ENCODE measurements at regions not wholly inside any gene's neighbourhood (a gene's known extent, or its start where the extent isn't known, plus 50 kb on each side); places are given as distances from the start of the nearest gene placed in this dataset.
"Not testable (repeated sequence)": the region's sequence is repeated elsewhere in the genome, so short reads cannot be mapped to it uniquely, and the experiment has no call there.

DNA sequence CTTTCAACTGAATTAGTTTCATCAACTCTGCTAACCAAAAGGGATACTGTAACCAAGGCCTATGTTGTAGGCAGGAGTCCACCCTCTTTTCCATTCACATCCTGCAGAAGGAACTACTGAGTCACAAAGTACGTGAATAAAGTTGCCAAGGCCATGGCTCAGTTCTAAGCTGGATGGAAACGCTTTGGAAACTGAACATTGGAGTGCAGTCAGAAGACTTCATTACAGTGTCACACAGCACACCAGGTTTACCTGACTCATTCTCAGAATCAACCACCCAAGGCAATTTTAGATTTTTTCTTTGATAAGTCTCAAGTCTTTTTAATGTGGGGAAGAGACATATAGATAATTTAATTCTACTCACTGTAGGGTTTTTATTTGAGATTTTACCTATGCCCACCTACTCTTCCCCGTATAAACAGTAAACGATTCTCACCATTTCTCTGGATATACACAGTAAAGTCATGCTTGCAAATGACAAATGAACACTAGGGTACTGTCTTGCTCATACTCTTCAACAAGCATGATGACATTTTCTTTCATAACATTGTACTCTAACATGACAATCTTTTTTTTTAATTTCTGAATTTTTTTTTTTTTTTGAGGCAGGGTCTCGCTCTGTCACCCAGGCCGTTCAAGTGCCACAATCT, 58.9 kb upstream of the RBM47 start (continued):
- TF ChIP-seq, protein P1, sequence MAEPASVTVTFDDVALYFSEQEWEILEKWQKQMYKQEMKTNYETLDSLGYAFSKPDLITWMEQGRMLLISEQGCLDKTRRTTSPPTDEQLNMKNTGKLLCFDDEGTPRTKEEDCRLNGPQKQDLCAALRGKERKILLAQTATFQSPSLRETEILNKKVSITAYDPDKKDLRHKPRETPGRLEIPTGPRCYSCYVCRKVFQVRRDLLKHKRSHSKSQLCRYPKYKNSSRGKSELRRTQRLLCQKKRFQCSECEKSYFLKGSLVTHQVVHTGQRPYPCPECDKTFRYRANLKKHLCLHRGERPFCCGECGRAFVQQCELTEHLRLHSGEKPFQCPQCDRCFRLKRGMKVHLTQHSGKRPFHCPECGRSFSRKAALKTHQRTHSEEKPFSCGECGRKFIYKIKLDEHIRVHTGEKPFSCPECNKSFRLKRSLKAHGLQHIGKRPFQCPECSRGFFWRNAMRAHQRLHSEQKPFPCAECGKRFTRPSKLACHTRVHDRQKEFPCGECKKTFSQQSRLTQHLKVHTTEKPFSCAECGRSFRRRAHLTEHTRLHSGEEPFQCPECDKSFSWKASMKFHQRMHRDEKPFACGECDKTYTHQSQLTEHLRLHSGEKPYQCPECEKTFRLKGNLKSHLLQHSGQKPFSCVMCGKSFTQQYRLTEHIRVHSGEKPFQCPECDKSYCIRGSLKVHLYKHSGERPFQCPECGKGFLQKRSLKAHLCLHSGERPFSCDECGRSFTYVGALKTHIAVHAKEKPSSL (CRISPR knock-in tag; conservative IDR thresholded peaks at IDR 0.05): no peak
- TF ChIP-seq JAZF1 (CRISPR knock-in tag; IDR thresholded peaks at IDR 0.05): no peak
- TF ChIP-seq NR2C2 (CRISPR knock-in tag; IDR thresholded peaks at IDR 0.05): no peak
- no peak for TF ChIP-seq ZNF232 (CRISPR knock-in tag; IDR thresholded peaks at IDR 0.05)
- TF ChIP-seq JUN (CRISPR knock-in tag; IDR thresholded peaks at IDR 0.05): no peak
- no peak for TF ChIP-seq ZNF396 (CRISPR knock-in tag; IDR thresholded peaks at IDR 0.05; ENCODE audit: borderline replicate concordance)
- TF ChIP-seq, protein P2, sequence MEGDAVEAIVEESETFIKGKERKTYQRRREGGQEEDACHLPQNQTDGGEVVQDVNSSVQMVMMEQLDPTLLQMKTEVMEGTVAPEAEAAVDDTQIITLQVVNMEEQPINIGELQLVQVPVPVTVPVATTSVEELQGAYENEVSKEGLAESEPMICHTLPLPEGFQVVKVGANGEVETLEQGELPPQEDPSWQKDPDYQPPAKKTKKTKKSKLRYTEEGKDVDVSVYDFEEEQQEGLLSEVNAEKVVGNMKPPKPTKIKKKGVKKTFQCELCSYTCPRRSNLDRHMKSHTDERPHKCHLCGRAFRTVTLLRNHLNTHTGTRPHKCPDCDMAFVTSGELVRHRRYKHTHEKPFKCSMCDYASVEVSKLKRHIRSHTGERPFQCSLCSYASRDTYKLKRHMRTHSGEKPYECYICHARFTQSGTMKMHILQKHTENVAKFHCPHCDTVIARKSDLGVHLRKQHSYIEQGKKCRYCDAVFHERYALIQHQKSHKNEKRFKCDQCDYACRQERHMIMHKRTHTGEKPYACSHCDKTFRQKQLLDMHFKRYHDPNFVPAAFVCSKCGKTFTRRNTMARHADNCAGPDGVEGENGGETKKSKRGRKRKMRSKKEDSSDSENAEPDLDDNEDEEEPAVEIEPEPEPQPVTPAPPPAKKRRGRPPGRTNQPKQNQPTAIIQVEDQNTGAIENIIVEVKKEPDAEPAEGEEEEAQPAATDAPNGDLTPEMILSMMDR (IDR thresholded peaks at IDR 0.05): no peak

DNA sequence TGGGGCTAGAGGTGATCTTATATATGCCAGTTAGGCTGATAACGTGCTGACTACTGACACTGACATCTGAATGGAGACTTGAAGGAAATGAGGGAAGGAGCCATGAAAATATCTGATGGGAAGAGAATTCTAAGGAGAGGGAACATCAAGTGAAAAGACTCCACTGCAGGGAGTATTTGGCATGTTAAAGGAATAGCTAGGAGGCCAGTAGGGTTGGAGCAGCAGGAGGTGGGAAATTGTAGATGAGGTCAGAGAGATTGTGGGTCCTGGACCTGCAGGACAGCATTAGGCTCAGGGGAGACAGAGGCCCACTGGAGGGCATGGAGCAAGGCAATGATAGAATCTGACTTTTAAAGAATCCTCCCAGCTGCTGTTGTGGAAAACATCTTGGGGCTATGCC, 55.8 kb upstream of the NSUN7 start:
- H3K9me3 Mint-ChIP-seq: peaks cover 10% of the 10 kb centered on the region
- peaks cover 26% of the 10 kb centered on the region for H3K4me1 Mint-ChIP-seq
- TF ChIP-seq ZNF423 (CRISPR knock-in tag; IDR thresholded peaks at IDR 0.05) (peak; percentile 52), CREM (CRISPR knock-in tag; IDR thresholded peaks at IDR 0.05) (no peak)
- DNase-seq (ENCODE audit: low spot score) (no peak), ATAC-seq (peak; percentile 58)
- ChIA-PET POLR2A (interaction anchor here (0.6 kb wide), 1 partner anchor 60 kb away, joined by 8 read pairs; no protein-coding TSS in a partner anchor), CTCF (interaction anchor here (0.6 to 0.7 kb wide), 2 partner anchors 33 to 377 kb away, joined by 3 to 4 read pairs; no protein-coding TSS in a partner anchor)
- H3K27me3 Mint-ChIP-seq (ENCODE audit: low read depth): peaks cover 10% of the 10 kb centered on the region
- H3K27ac Mint-ChIP-seq: peak overlapping the region; percentile 35; the same call in 1 of the 2 replicates
- no peak overlapping the region for H3K4me3 Mint-ChIP-seq
- H3K36me3 Mint-ChIP-seq: peaks cover 9% of the 10 kb centered on the region; the same call in 1 of the 2 replicates

DNA sequence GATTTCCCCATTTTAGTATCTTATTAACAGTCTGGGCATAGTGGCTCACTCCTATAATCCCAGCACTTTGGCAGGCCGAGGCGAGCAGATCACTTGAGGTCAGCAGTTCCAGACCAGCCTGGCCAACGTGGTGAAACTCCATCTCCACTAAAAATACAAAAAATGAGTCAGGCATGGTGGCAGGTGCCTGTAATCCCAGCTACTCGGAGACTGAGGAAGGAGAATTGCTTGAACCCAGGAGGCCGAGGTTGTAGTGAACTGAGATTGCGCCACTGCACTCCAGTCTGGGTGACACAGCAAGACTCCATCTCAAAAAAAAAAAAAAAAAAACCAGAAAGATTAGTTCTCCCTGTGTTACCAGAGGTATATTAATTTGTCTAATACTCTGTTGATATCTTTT, 52.3 kb upstream of the NSUN7 start:
- CTCF ChIA-PET; H3K27ac Mint-ChIP-seq; H3K4me3 Mint-ChIP-seq; DNase-seq (ENCODE audit: low spot score); H3K9me3 Mint-ChIP-seq; ATAC-seq; H3K36me3 Mint-ChIP-seq; POLR2A ChIA-PET: not testable (repeated sequence)
- peaks cover 29% of the 10 kb centered on the region for H3K4me1 Mint-ChIP-seq
- peaks cover 19% of the 10 kb centered on the region for H3K27me3 Mint-ChIP-seq (ENCODE audit: low read depth)

DNA sequence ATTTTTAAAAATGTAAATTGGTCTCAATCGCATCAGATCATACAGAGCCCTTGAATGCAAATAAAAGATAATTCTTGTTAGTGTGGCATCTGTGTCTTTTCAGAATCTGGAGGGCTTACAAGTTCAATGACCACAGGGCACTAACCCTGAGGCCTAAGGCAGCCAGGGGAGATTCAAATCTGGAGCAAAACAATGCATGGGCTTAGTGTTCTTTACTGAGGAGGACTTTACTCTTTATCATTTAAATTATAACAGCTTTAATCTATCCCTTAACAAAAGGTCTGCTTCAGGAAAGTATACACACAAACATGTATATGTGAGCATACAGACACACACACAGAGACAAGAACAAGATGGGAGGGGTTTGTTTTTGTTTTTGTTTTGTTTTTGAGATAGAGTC, 51.0 kb upstream of the NSUN7 start:
- no peaks in the 10 kb centered on the region for H3K36me3 Mint-ChIP-seq
- ChIA-PET POLR2A (no interaction called here), CTCF (no interaction called here)
- no peaks in the 10 kb centered on the region for H3K9me3 Mint-ChIP-seq
- no peak overlapping the region for H3K27ac Mint-ChIP-seq
- H3K27me3 Mint-ChIP-seq (ENCODE audit: low read depth): peaks cover 19% of the 10 kb centered on the region
- TF ChIP-seq CREB1 (CRISPR knock-in tag; IDR thresholded peaks at IDR 0.05) (no peak), MXD4 (CRISPR knock-in tag; IDR thresholded peaks at IDR 0.05; ENCODE audit: borderline replicate concordance) (no peak)
- DNase-seq (ENCODE audit: low spot score) (no peak), ATAC-seq (peak; percentile 65)
- no peak overlapping the region for H3K4me3 Mint-ChIP-seq
- H3K4me1 Mint-ChIP-seq: peaks cover 29% of the 10 kb centered on the region

DNA sequence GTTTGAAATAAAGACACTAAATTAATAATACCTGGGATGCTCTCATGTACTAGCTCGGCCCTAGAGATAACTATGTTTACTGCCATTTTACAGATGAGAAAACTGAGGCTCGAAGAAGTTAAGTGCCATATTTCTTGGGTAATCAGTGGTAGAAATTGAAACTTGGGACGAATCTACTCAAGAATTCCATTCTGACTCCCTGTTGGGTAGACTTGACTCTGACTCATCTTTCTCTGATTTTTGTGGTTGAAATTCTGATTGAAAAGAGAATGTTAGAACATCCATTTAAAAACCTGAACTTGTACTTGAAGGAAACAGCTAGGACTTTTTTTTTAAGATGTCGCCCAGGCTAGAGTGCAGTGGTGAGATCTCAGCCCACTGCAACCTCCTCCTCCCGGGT, 50.1 kb upstream of the NSUN7 start:
- Mint-ChIP-seq H3K4me3 (no peak overlapping the region), H3K27ac (no peak overlapping the region), H3K4me1 (peaks cover 21% of the 10 kb centered on the region), H3K9me3 (no peaks in the 10 kb centered on the region), H3K36me3 (no peaks in the 10 kb centered on the region), H3K27me3 (ENCODE audit: low read depth) (peaks cover 19% of the 10 kb centered on the region)
- TF ChIP-seq ZNF671 (CRISPR knock-in tag; IDR thresholded peaks at IDR 0.05): no peak
- TF ChIP-seq, protein P3, sequence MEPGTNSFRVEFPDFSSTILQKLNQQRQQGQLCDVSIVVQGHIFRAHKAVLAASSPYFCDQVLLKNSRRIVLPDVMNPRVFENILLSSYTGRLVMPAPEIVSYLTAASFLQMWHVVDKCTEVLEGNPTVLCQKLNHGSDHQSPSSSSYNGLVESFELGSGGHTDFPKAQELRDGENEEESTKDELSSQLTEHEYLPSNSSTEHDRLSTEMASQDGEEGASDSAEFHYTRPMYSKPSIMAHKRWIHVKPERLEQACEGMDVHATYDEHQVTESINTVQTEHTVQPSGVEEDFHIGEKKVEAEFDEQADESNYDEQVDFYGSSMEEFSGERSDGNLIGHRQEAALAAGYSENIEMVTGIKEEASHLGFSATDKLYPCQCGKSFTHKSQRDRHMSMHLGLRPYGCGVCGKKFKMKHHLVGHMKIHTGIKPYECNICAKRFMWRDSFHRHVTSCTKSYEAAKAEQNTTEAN (CRISPR knock-in tag; IDR thresholded peaks at IDR 0.05): no peak
- TF ChIP-seq OVOL2 (CRISPR knock-in tag; IDR thresholded peaks at IDR 0.05; ENCODE audit: borderline replicate concordance): no peak
- TF ChIP-seq, protein P4, sequence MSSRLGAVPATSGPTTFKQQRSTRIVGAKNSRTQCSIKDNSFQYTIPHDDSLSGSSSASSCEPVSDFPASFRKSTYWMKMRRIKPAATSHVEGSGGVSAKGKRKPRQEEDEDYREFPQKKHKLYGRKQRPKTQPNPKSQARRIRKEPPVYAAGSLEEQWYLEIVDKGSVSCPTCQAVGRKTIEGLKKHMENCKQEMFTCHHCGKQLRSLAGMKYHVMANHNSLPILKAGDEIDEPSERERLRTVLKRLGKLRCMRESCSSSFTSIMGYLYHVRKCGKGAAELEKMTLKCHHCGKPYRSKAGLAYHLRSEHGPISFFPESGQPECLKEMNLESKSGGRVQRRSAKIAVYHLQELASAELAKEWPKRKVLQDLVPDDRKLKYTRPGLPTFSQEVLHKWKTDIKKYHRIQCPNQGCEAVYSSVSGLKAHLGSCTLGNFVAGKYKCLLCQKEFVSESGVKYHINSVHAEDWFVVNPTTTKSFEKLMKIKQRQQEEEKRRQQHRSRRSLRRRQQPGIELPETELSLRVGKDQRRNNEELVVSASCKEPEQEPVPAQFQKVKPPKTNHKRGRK (CRISPR knock-in tag; IDR thresholded peaks at IDR 0.05; ENCODE audit: borderline replicate concordance): no peak
- TF ChIP-seq NFATC4 (CRISPR knock-in tag; IDR thresholded peaks at IDR 0.05): no peak
- TF ChIP-seq, protein P5, sequence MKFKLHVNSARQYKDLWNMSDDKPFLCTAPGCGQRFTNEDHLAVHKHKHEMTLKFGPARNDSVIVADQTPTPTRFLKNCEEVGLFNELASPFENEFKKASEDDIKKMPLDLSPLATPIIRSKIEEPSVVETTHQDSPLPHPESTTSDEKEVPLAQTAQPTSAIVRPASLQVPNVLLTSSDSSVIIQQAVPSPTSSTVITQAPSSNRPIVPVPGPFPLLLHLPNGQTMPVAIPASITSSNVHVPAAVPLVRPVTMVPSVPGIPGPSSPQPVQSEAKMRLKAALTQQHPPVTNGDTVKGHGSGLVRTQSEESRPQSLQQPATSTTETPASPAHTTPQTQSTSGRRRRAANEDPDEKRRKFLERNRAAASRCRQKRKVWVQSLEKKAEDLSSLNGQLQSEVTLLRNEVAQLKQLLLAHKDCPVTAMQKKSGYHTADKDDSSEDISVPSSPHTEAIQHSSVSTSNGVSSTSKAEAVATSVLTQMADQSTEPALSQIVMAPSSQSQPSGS (CRISPR knock-in tag; IDR thresholded peaks at IDR 0.05; ENCODE audit: borderline replicate concordance, low read depth): no peak
- TF ChIP-seq, protein P6, sequence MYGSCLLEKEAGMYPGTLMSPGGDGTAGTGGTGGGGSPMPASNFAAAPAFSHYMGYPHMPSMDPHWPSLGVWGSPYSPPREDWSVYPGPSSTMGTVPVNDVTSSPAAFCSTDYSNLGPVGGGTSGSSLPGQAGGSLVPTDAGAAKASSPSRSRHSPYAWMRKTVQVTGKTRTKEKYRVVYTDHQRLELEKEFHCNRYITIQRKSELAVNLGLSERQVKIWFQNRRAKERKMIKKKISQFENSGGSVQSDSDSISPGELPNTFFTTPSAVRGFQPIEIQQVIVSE (CRISPR knock-in tag; IDR thresholded peaks at IDR 0.05; ENCODE audit: borderline replicate concordance): no peak
- ChIA-PET CTCF (no interaction called here), POLR2A (no interaction called here)
- no peak for ATAC-seq
- no peak for DNase-seq (ENCODE audit: low spot score)

Measured in WTC11 (cell line).